ENCODE measurements at regions not wholly inside any gene's neighbourhood (a gene's known extent, or its start where the extent isn't known, plus 50 kb on each side); places are given as distances from the start of the nearest gene placed in this dataset.
"Not testable (repeated sequence)": the region's sequence is repeated elsewhere in the genome, so short reads cannot be mapped to it uniquely, and the experiment has no call there.

DNA sequence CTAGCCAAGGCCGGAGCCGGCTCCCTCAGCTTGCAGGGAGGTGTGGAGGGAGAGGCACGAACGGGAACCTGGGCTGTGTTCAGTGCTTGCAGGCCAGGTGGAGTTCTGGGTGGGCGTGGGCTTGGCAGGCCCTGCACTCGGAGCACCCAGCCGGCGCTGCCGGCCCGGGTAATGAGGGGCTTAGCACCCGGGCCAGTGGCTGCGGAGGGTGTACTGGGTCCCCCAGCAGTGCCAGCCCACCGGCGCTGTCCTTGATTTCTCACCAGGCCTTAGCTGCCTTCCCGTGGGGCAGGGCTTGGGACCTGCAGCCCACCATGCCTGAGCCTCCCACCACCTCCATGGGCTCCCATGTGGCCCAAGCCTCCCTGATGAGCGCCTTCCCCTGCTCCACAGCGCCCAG is 430.5 kb upstream of the API5 start:
- TF ChIP-seq, protein P1, sequence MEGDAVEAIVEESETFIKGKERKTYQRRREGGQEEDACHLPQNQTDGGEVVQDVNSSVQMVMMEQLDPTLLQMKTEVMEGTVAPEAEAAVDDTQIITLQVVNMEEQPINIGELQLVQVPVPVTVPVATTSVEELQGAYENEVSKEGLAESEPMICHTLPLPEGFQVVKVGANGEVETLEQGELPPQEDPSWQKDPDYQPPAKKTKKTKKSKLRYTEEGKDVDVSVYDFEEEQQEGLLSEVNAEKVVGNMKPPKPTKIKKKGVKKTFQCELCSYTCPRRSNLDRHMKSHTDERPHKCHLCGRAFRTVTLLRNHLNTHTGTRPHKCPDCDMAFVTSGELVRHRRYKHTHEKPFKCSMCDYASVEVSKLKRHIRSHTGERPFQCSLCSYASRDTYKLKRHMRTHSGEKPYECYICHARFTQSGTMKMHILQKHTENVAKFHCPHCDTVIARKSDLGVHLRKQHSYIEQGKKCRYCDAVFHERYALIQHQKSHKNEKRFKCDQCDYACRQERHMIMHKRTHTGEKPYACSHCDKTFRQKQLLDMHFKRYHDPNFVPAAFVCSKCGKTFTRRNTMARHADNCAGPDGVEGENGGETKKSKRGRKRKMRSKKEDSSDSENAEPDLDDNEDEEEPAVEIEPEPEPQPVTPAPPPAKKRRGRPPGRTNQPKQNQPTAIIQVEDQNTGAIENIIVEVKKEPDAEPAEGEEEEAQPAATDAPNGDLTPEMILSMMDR (IDR thresholded peaks at IDR 0.05) = not testable (repeated sequence)
- TF ChIP-seq POLR2A, POLR2AphosphoS5, EP300 (IDR thresholded peaks at IDR 0.05): not testable (repeated sequence)

Measured in stomach (tissue), 4 donors.